ENCODE measurements at regions not wholly inside any gene's neighbourhood (a gene's known extent, or its start where the extent isn't known, plus 50 kb on each side); places are given as distances from the start of the nearest gene placed in this dataset.

GRCh38 chr7:41472427-41473125 is 230.3 kb downstream of the INHBA start:
- H3K27me3 ChIP-seq (ENCODE audit: insufficient read depth, low read length): no peaks in the 10 kb centered on the region
- H2AFZ ChIP-seq (ENCODE audit: low read length, unreplicated experiment): peak overlapping the region; percentile 77

GRCh38 chr7:41470081-41470480 is 232.8 kb downstream of the INHBA start:
- H2AFZ ChIP-seq (ENCODE audit: low read length, unreplicated experiment): no peak overlapping the region
- H3K4me3 ChIP-seq (ENCODE audit: low read depth, low read length): no peak overlapping the region

More at GRCh38 chr7:41472427-41473125, 230.3 kb downstream of the INHBA start:
- Histone ChIP-seq H3K4me1 (ENCODE audit: control insufficient read depth, insufficient read depth, low read length, unreplicated experiment) (peaks cover 7% of the 10 kb centered on the region), H3K27ac (ENCODE audit: low read depth, low read length) (no peak overlapping the region), H3K79me2 (ENCODE audit: control insufficient read depth, insufficient read depth, low read length, unreplicated experiment) (no peaks in the 10 kb centered on the region), H3K36me3 (ENCODE audit: insufficient read depth, low read length) (no peaks in the 10 kb centered on the region), H3K4me3 (ENCODE audit: low read depth, low read length) (peak overlapping the region; percentile 11; the same call in 1 of the 2 replicates)

GRCh38 chr7:41467596-41467995 is 235.3 kb downstream of the INHBA start:
- H3K4me3 ChIP-seq (ENCODE audit: low read depth, low read length): no peak overlapping the region
- H3K27me3 ChIP-seq (ENCODE audit: insufficient read depth, low read length): no peaks in the 10 kb centered on the region
- no peaks in the 10 kb centered on the region for H3K79me2 ChIP-seq (ENCODE audit: control insufficient read depth, insufficient read depth, low read length, unreplicated experiment)
- no peaks in the 10 kb centered on the region for H3K36me3 ChIP-seq (ENCODE audit: insufficient read depth, low read length)
- peaks cover 4% of the 10 kb centered on the region for H3K4me1 ChIP-seq (ENCODE audit: control insufficient read depth, insufficient read depth, low read length, unreplicated experiment)
- no peak overlapping the region for H3K27ac ChIP-seq (ENCODE audit: low read depth, low read length)
- H2AFZ ChIP-seq (ENCODE audit: low read length, unreplicated experiment): no peak overlapping the region

More at GRCh38 chr7:41470081-41470480, 232.8 kb downstream of the INHBA start:
- peaks cover 7% of the 10 kb centered on the region for H3K4me1 ChIP-seq (ENCODE audit: control insufficient read depth, insufficient read depth, low read length, unreplicated experiment)
- H3K79me2 ChIP-seq (ENCODE audit: control insufficient read depth, insufficient read depth, low read length, unreplicated experiment): no peaks in the 10 kb centered on the region
- H3K27ac ChIP-seq (ENCODE audit: low read depth, low read length): no peak overlapping the region
- H3K36me3 ChIP-seq (ENCODE audit: insufficient read depth, low read length): no peaks in the 10 kb centered on the region
- H3K27me3 ChIP-seq (ENCODE audit: insufficient read depth, low read length): no peaks in the 10 kb centered on the region

- no peak overlapping the region for H3K27ac ChIP-seq (ENCODE audit: low read depth, low read length)
- H2AFZ ChIP-seq (ENCODE audit: low read length, unreplicated experiment): no peak overlapping the region
- H3K4me1 ChIP-seq (ENCODE audit: control insufficient read depth, insufficient read depth, low read length, unreplicated experiment): no peaks in the 10 kb centered on the region
- H3K4me3 ChIP-seq (ENCODE audit: low read depth, low read length): no peak overlapping the region
- H3K79me2 ChIP-seq (ENCODE audit: control insufficient read depth, insufficient read depth, low read length, unreplicated experiment): no peaks in the 10 kb centered on the region
- no peaks in the 10 kb centered on the region for H3K36me3 ChIP-seq (ENCODE audit: insufficient read depth, low read length)
- no peaks in the 10 kb centered on the region for H3K27me3 ChIP-seq (ENCODE audit: insufficient read depth, low read length)
Measured at GRCh38 chr7:41466760-41467384, 236.0 kb downstream of the INHBA start.

- no peak overlapping the region for H3K27ac ChIP-seq (ENCODE audit: low read depth, low read length)
- no peaks in the 10 kb centered on the region for H3K36me3 ChIP-seq (ENCODE audit: insufficient read depth, low read length)
- H3K27me3 ChIP-seq (ENCODE audit: insufficient read depth, low read length): no peaks in the 10 kb centered on the region
- H3K4me3 ChIP-seq (ENCODE audit: low read depth, low read length): no peak overlapping the region
- no peak overlapping the region for H2AFZ ChIP-seq (ENCODE audit: low read length, unreplicated experiment)
- no peaks in the 10 kb centered on the region for H3K79me2 ChIP-seq (ENCODE audit: control insufficient read depth, insufficient read depth, low read length, unreplicated experiment)
- H3K4me1 ChIP-seq (ENCODE audit: control insufficient read depth, insufficient read depth, low read length, unreplicated experiment): no peaks in the 10 kb centered on the region
Measured at GRCh38 chr7:41465571-41465970, 237.3 kb downstream of the INHBA start.

DNA sequence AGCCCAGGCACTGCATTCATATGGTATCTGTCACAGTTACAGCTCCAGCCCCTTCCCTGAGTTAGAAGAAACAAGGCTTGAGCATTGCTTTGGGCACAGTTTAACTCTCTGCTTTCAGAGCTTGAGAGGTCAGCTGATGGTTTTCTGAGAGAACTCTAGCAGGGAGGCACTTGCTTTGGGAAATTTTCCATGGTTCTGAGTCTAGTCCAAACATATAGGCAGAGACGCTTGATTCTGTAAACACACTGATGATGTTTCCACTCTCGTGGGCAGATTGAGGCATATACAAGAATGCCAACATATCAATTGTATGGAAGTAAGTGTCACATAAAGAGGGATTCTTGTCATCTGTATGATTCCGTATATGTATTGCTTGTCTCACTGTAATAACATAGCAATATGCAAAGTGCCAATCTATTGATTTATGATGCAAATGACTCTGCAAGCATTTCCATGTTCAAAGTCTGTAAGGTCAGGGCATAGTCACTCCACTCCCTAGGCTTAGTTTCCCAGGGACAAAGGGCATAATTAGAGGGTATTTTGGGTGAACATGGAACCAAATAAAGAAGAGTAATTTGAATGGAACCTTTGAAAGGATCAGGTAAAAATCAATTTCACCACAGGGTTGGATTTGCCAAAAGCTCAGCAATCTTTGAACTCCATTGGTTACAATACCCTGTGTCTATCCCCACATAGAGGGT is 239.0 kb downstream of the INHBA start:
- Histone ChIP-seq H3K79me2 (ENCODE audit: control insufficient read depth, insufficient read depth, low read length, unreplicated experiment) (no peaks in the 10 kb centered on the region), H3K27me3 (ENCODE audit: insufficient read depth, low read length) (no peaks in the 10 kb centered on the region), H3K36me3 (ENCODE audit: insufficient read depth, low read length) (no peaks in the 10 kb centered on the region), H3K4me1 (ENCODE audit: control insufficient read depth, insufficient read depth, low read length, unreplicated experiment) (no peaks in the 10 kb centered on the region), H2AFZ (ENCODE audit: low read length, unreplicated experiment) (no peak overlapping the region), H3K27ac (ENCODE audit: low read depth, low read length) (no peak overlapping the region), H3K4me3 (ENCODE audit: low read depth, low read length) (no peak overlapping the region)

DNA sequence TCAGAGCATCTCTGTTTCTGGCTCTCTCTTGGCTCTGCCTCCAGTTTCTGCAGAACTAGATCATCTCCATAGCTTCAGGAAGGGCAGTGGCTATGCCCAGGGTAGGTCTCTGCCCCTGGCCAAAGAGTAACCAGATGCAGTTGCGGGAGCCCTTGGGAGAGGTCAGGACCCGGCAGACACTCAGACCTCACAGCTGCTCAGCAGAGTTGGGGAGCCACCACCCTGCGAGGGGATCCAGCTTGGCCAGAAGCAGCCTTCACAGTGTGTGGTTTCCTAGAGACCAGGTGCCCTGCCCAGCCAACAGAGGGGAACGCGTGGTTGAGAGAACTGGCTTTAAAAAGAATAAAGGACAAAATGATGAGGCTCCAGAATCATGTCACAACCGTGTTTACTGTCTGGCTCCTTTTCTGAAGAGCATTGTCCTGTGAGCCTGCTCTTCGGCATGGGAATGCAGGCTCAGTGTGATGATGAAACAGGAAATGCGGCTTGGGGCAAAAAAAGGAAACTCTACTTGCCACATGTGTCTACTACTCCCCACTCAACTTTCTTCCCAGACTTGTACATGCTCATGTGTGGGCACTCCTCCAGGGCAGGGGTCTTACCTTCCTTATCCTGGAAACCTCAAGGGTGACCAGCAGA is 243.1 kb downstream of the INHBA start:
- H3K36me3 ChIP-seq (ENCODE audit: insufficient read depth, low read length): no peaks in the 10 kb centered on the region
- H2AFZ ChIP-seq (ENCODE audit: low read length, unreplicated experiment): no peak overlapping the region
- no peak overlapping the region for H3K27ac ChIP-seq (ENCODE audit: low read depth, low read length)
- H3K27me3 ChIP-seq (ENCODE audit: insufficient read depth, low read length): no peaks in the 10 kb centered on the region
- no peaks in the 10 kb centered on the region for H3K4me1 ChIP-seq (ENCODE audit: control insufficient read depth, insufficient read depth, low read length, unreplicated experiment)
- H3K79me2 ChIP-seq (ENCODE audit: control insufficient read depth, insufficient read depth, low read length, unreplicated experiment): no peaks in the 10 kb centered on the region
- no peak overlapping the region for H3K4me3 ChIP-seq (ENCODE audit: low read depth, low read length)

- Histone ChIP-seq H3K27me3 (ENCODE audit: insufficient read depth, low read length) (no peaks in the 10 kb centered on the region), H3K4me3 (ENCODE audit: low read depth, low read length) (no peak overlapping the region), H3K27ac (ENCODE audit: low read depth, low read length) (no peak overlapping the region), H2AFZ (ENCODE audit: low read length, unreplicated experiment) (no peak overlapping the region), H3K79me2 (ENCODE audit: control insufficient read depth, insufficient read depth, low read length, unreplicated experiment) (no peaks in the 10 kb centered on the region), H3K36me3 (ENCODE audit: insufficient read depth, low read length) (no peaks in the 10 kb centered on the region), H3K4me1 (ENCODE audit: control insufficient read depth, insufficient read depth, low read length, unreplicated experiment) (no peaks in the 10 kb centered on the region)
Measured at GRCh38 chr7:41459183-41459582, 243.7 kb downstream of the INHBA start.

GRCh38 chr7:41457832-41458437 is 245.0 kb downstream of the INHBA start:
- no peaks in the 10 kb centered on the region for H3K36me3 ChIP-seq (ENCODE audit: insufficient read depth, low read length)
- no peaks in the 10 kb centered on the region for H3K4me1 ChIP-seq (ENCODE audit: control insufficient read depth, insufficient read depth, low read length, unreplicated experiment)
- no peak overlapping the region for H3K27ac ChIP-seq (ENCODE audit: low read depth, low read length)
- H2AFZ ChIP-seq (ENCODE audit: low read length, unreplicated experiment): no peak overlapping the region
- H3K27me3 ChIP-seq (ENCODE audit: insufficient read depth, low read length): no peaks in the 10 kb centered on the region
- no peak overlapping the region for H3K4me3 ChIP-seq (ENCODE audit: low read depth, low read length)
- no peaks in the 10 kb centered on the region for H3K79me2 ChIP-seq (ENCODE audit: control insufficient read depth, insufficient read depth, low read length, unreplicated experiment)

DNA sequence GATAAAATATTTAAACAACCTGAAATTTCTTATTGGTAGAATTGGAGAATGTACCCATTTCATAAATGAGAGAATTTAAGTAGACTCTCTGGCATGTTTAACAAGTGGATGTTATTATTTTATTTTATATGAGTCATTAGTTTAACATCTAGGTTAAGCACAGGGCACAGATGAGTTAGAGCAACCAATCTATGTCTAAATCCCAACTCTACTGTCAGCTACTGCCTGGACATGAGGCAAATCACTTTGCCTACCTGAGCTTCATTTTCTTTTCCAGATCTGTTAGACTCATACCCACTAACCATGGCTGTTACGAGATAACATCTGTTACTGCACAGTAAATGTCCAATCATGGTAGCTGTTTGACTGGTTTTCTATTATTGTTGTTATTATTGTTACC is 251.1 kb downstream of the INHBA start:
- Histone ChIP-seq H3K27me3 (ENCODE audit: insufficient read depth, low read length) (no peaks in the 10 kb centered on the region), H3K27ac (ENCODE audit: low read depth, low read length) (no peak overlapping the region), H3K4me3 (ENCODE audit: low read depth, low read length) (no peak overlapping the region), H3K36me3 (ENCODE audit: insufficient read depth, low read length) (no peaks in the 10 kb centered on the region), H2AFZ (ENCODE audit: low read length, unreplicated experiment) (no peak overlapping the region), H3K79me2 (ENCODE audit: control insufficient read depth, insufficient read depth, low read length, unreplicated experiment) (no peaks in the 10 kb centered on the region), H3K4me1 (ENCODE audit: control insufficient read depth, insufficient read depth, low read length, unreplicated experiment) (peaks cover 8% of the 10 kb centered on the region)
